ENCODE measurements at regions not wholly inside any gene's neighbourhood (a gene's known extent, or its start where the extent isn't known, plus 50 kb on each side); places are given as distances from the start of the nearest gene placed in this dataset.
A peak's percentile ranks its signal among the peaks of the same experiment; 100 is the strongest.

GRCh38 chr9:107931071-107931715 is 441.6 kb upstream of the KLF4 start:
- WGBS, 2 donors, result 83 to 92% methylated on average over 2 to 8 of the region's 8 CpGs
- Histone ChIP-seq H3K27me3 (no peaks in the 10 kb centered on the region), H3K4me3 (no peak overlapping the region), H3K36me3 (no peaks in the 10 kb centered on the region), H3K27ac (no peak overlapping the region), H3K9me3 (no peaks in the 10 kb centered on the region), H3K4me1 (peaks cover 0 to 13% (median 6%) of the 10 kb centered on the region in 3 donors)
- DNase-seq, result no peak
- no peak for TF ChIP-seq POLR2A (IDR thresholded peaks at IDR 0.05)
- no peak for TF ChIP-seq CTCF (IDR thresholded peaks at IDR 0.05)
- intact Hi-C loops (cut with DNase I), result no loop called here

- Histone ChIP-seq H3K4me3 (no peak overlapping the region), H3K36me3 (no peaks in the 10 kb centered on the region), H3K27me3 (no peaks in the 10 kb centered on the region), H3K4me1 (peaks cover 0 to 13% (median 6%) of the 10 kb centered on the region in 3 donors), H3K9me3 (peaks cover 0 to 7% (median 0%) of the 10 kb centered on the region in 3 donors), H3K27ac (peak overlapping the region in 1 of 4 donors; percentile 49)
- no peak for TF ChIP-seq CTCF (IDR thresholded peaks at IDR 0.05)
- no peak for TF ChIP-seq POLR2A (IDR thresholded peaks at IDR 0.05)
- 30 to 34% methylated on average over 2 to 3 of the region's 3 CpGs for WGBS, 2 donors
- no peak for DNase-seq
- intact Hi-C loops (cut with DNase I), result no loop called here
Measured at GRCh38 chr9:107929443-107929842, 439.9 kb upstream of the KLF4 start.

GRCh38 chr9:107928701-107929371 is 439.3 kb upstream of the KLF4 start:
- H3K36me3 ChIP-seq, result no peaks in the 10 kb centered on the region
- TF ChIP-seq POLR2A (IDR thresholded peaks at IDR 0.05), result no peak
- no peak for TF ChIP-seq CTCF (IDR thresholded peaks at IDR 0.05)
- intact Hi-C loops (cut with DNase I), result no loop called here

GRCh38 chr9:107927276-107927675 is 437.7 kb upstream of the KLF4 start:
- intact Hi-C loops (cut with DNase I), result no loop called here
- H3K4me3 ChIP-seq, result no peak overlapping the region
- WGBS, 2 donors, result 89 to 94% methylated on average over 4 of the region's 4 CpGs
- peaks cover 0 to 15% (median 0%) of the 10 kb centered on the region in 3 donors for H3K9me3 ChIP-seq
- H3K36me3 ChIP-seq, result no peaks in the 10 kb centered on the region
- TF ChIP-seq CTCF (IDR thresholded peaks at IDR 0.05), result no peak
- no peak for TF ChIP-seq POLR2A (IDR thresholded peaks at IDR 0.05)
- H3K4me1 ChIP-seq, result peaks cover 0 to 18% (median 6%) of the 10 kb centered on the region in 3 donors
- no peak overlapping the region for H3K27ac ChIP-seq
- no peaks in the 10 kb centered on the region for H3K27me3 ChIP-seq
- DNase-seq, result no peak

More at GRCh38 chr9:107928701-107929371, 439.3 kb upstream of the KLF4 start:
- H3K4me3 ChIP-seq, result no peak overlapping the region
- peak overlapping the region in 1 of 4 donors; percentile 49 for H3K27ac ChIP-seq
- H3K27me3 ChIP-seq, result no peaks in the 10 kb centered on the region
- WGBS, 2 donors, result 66 to 88% methylated on average over 2 to 5 of the region's 6 CpGs
- no peak for DNase-seq
- peaks cover 0 to 13% (median 0%) of the 10 kb centered on the region in 3 donors for H3K9me3 ChIP-seq
- H3K4me1 ChIP-seq, result peaks cover 0 to 13% (median 6%) of the 10 kb centered on the region in 3 donors

- Histone ChIP-seq H3K9me3 (peaks cover 0 to 15% (median 0%) of the 10 kb centered on the region in 3 donors), H3K36me3 (no peaks in the 10 kb centered on the region), H3K27ac (no peak overlapping the region), H3K27me3 (no peaks in the 10 kb centered on the region), H3K4me3 (no peak overlapping the region), H3K4me1 (peaks cover 0 to 18% (median 6%) of the 10 kb centered on the region in 3 donors)
- no peak for TF ChIP-seq POLR2A (IDR thresholded peaks at IDR 0.05)
- TF ChIP-seq CTCF (IDR thresholded peaks at IDR 0.05), result no peak
- intact Hi-C loops (cut with DNase I), result no loop called here
- 57 to 96% methylated on average over 5 of the region's 5 CpGs for WGBS, 2 donors
- no peak for DNase-seq
Measured at GRCh38 chr9:107925749-107926297, 436.3 kb upstream of the KLF4 start.
